ENCODE measurements at regions not wholly inside any gene's neighbourhood (a gene's known extent, or its start where the extent isn't known, plus 50 kb on each side); places are given as distances from the start of the nearest gene placed in this dataset.

- DNase-seq = no peak
Measured at GRCh38 chr9:118321788-118322187, 617.6 kb downstream of the TLR4 start.

- no peak for DNase-seq
Measured at GRCh38 chr9:118324706-118325105, 620.5 kb downstream of the TLR4 start.

GRCh38 chr9:118325757-118326156 is 621.6 kb downstream of the TLR4 start:
- DNase-seq = no peak

GRCh38 chr9:118326326-118326725 is 622.1 kb downstream of the TLR4 start:
- no peak for DNase-seq

GRCh38 chr9:118330191-118330986 is 626.2 kb downstream of the TLR4 start:
- DNase-seq = no peak

GRCh38 chr9:118331622-118332045 is 627.4 kb downstream of the TLR4 start:
- no peak for DNase-seq

- DNase-seq = no peak
Measured at GRCh38 chr9:118336250-118336942, 632.2 kb downstream of the TLR4 start.

GRCh38 chr9:118336943-118337330 is 632.7 kb downstream of the TLR4 start:
- no peak for DNase-seq

GRCh38 chr9:118360036-118360435 is 655.8 kb downstream of the TLR4 start:
- DNase-seq = no peak

- DNase-seq = no peak
Measured at GRCh38 chr9:118362123-118362522, 657.9 kb downstream of the TLR4 start.

GRCh38 chr9:118362596-118362995 is 658.4 kb downstream of the TLR4 start:
- no peak for DNase-seq

- DNase-seq = no peak
Measured at GRCh38 chr9:118364266-118365106, 660.3 kb downstream of the TLR4 start.

- DNase-seq = no peak
Measured at GRCh38 chr9:118366228-118366627, 662.0 kb downstream of the TLR4 start.

GRCh38 chr9:118367383-118367782 is 663.2 kb downstream of the TLR4 start:
- DNase-seq = no peak

- no peak for DNase-seq
Measured at GRCh38 chr9:118384531-118385100, 680.4 kb downstream of the TLR4 start.

GRCh38 chr9:118395415-118395814 is 691.2 kb downstream of the TLR4 start:
- DNase-seq = no peak

GRCh38 chr9:118401546-118401945 is 697.3 kb downstream of the TLR4 start:
- DNase-seq = no peak

- DNase-seq = no peak
Measured at GRCh38 chr9:118414676-118415075, 710.5 kb downstream of the TLR4 start.

- DNase-seq = no peak
Measured at GRCh38 chr9:118418887-118419565, 714.8 kb downstream of the TLR4 start.

GRCh38 chr9:118419676-118420075 is 715.5 kb downstream of the TLR4 start:
- DNase-seq = no peak

- DNase-seq = no peak
Measured at GRCh38 chr9:118422508-118422907, 718.3 kb downstream of the TLR4 start.

- DNase-seq = no peak
Measured at GRCh38 chr9:118423021-118423420, 718.8 kb downstream of the TLR4 start.

- DNase-seq = no peak
Measured at GRCh38 chr9:118423721-118424120, 719.5 kb downstream of the TLR4 start.

All from AML-193 (cell line).